Naive thymus-derived CD8-positive, alpha-beta T cell (primary cell): ENCODE measurements at regions not wholly inside any gene's neighbourhood (a gene's known extent, or its start where the extent isn't known, plus 50 kb on each side); places are given as distances from the start of the nearest gene placed in this dataset.
A peak's percentile ranks its signal among the peaks of the same experiment; 100 is the strongest.

Experiments
- ATAC-seq, 2 donors: fragments of 150-1000 bp; cut with Tn5 transposase in 1 of 2; sonication (Bioruptor Pico), chemical (Tn5 transposase) in 1 of 2; 1 replicate in 1 of 2; 2 replicates in 1 of 2; pipeline ENCODE4 v1.10.0; 2021; ENCODE audit warnings: mild to moderate bottlenecking in 2 of 2, moderate library complexity in 2 of 2
- POLR2A ChIA-PET: fragments of 350-600 bp; sonication (Branson Sonifier 250); formaldehyde crosslinking; loops from one replicate; lab custom pipeline; 2021; ENCODE audit warnings: antibody characterized with exemption; lab: Charles Lee
- DNase-seq, 10 donors: peaks; one replicate each; pipeline versions ENCODE4 v3.0.0 to v3.0.0-alpha.2; 2020 to 2022
- H3K27ac Mint-ChIP-seq, 10 donors: one replicate each; pipeline ENCODE4 v1.8.0; 2020 to 2022; ENCODE audit warnings: mild to moderate bottlenecking in 10 of 10, mixed read lengths in 10 of 10, moderate library complexity in 4 of 10, inconsistent platforms in 1 of 10
- H3K27me3 Mint-ChIP-seq, 5 donors: one replicate each; pipeline ENCODE4 v1.8.0; 2021 to 2022; ENCODE audit warnings: mixed read lengths in 5 of 5
- H3K36me3 Mint-ChIP-seq, 3 donors: one replicate each; pipeline ENCODE4 v1.8.0; 2020 to 2022; ENCODE audit warnings: mixed read lengths in 3 of 3, mild to moderate bottlenecking in 2 of 3, inconsistent platforms in 1 of 3
- H3K4me1 Mint-ChIP-seq, 4 donors: one replicate each; pipeline ENCODE4 v1.8.0; 2021 to 2022; ENCODE audit warnings: mixed read lengths in 4 of 4
- H3K4me3 Mint-ChIP-seq, 10 donors: one replicate each; pipeline ENCODE4 v1.8.0; 2020 to 2022; ENCODE audit warnings: mild to moderate bottlenecking in 10 of 10, mixed read lengths in 10 of 10, moderate library complexity in 6 of 10, inconsistent platforms in 1 of 10
- H3K9me3 Mint-ChIP-seq, 9 donors: one replicate each; pipeline ENCODE4 v1.8.0; 2020 to 2022; ENCODE audit warnings: mixed read lengths in 9 of 9, mild to moderate bottlenecking in 3 of 9, inconsistent platforms in 1 of 9, moderate library complexity in 1 of 9

DNA sequence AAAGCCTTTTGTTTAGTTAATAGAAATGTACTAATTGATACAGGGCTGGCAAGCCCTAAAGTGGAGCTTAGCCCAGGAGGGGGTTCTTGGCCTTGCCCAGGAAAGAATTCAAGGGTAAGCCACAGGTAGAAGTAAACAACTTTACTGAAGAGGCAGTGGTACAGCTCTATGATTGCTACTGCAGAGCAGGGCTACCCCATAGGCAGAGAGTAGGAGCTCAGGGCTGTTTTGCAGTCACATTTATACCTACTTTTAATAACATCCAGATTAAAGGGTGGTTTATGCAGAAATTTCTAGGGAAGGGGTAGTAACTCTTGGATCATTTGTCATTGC, 680.4 kb upstream of the GJE1 start:
- peaks cover 0 to 9% (median 0%) of the 10 kb centered on the region in 4 donors for H3K4me1 Mint-ChIP-seq
- DNase-seq, result no peak
- H3K36me3 Mint-ChIP-seq, result no peaks in the 10 kb centered on the region
- H3K4me3 Mint-ChIP-seq, result no peak overlapping the region
- H3K27ac Mint-ChIP-seq, result peak overlapping the region in 2 of 10 donors; percentile 34 to 44
- POLR2A ChIA-PET, result no interaction called here
- no peaks in the 10 kb centered on the region for H3K27me3 Mint-ChIP-seq
- no peaks in the 10 kb centered on the region for H3K9me3 Mint-ChIP-seq
- ATAC-seq, result no peak

GRCh38 chr6:141451511-141452353, 681.0 kb upstream of the GJE1 start:
- Mint-ChIP-seq H3K36me3 (no peaks in the 10 kb centered on the region), H3K9me3 (no peaks in the 10 kb centered on the region), H3K27me3 (no peaks in the 10 kb centered on the region), H3K4me1 (peaks cover 0 to 9% (median 0%) of the 10 kb centered on the region in 4 donors), H3K4me3 (no peak overlapping the region), H3K27ac (peak overlapping the region in 2 of 10 donors; percentile 34 to 44)
- POLR2A ChIA-PET, result no interaction called here
- no peak for ATAC-seq
- DNase-seq, result no peak

GRCh38 chr6:141451181-141451510, 681.6 kb upstream of the GJE1 start:
- POLR2A ChIA-PET, result no interaction called here
- H3K9me3 Mint-ChIP-seq, result no peaks in the 10 kb centered on the region
- no peaks in the 10 kb centered on the region for H3K36me3 Mint-ChIP-seq
- H3K4me3 Mint-ChIP-seq, result no peak overlapping the region
- no peaks in the 10 kb centered on the region for H3K27me3 Mint-ChIP-seq
- peak overlapping the region in 1 of 10 donors; percentile 4 for H3K27ac Mint-ChIP-seq
- DNase-seq, result no peak
- H3K4me1 Mint-ChIP-seq, result peaks cover 0 to 9% (median 0%) of the 10 kb centered on the region in 4 donors
- ATAC-seq, result no peak

DNA sequence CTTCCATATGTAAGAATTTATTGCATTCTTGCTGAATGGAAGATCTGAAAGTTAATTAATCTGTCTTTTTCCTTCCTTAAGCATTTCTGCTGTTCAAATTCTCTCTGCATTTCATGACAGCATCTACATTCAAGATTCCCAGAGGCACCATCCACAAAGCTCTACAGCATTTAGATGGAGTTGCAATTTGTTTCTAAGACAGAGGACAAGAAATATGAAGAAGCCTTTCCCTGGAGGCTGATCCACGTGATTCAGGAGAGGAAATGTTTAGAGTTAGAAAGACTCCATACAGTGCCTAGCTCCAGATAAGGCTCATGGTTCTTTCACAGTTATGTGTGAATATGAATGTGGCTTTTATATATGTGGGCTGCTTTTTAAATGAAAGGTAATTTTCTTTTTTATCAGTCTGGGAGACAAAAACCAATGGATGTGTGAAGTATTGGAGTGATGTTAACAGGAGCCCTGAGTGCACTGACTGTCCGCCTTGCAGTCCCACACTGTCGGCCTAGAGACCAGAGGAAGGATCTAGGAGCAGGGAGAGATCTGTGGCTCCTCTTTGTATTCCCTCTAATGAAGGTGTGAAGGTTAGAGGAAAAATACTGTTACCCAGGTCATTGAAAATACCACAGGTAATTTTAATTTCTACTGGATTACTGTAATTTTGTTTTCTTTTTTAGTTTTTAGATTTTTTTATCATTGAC, 686.6 kb upstream of the GJE1 start:
- POLR2A ChIA-PET, result no interaction called here
- peaks cover 0 to 5% (median 0%) of the 10 kb centered on the region in 4 donors for H3K4me1 Mint-ChIP-seq
- ATAC-seq, result no peak

GRCh38 chr6:141443668-141444289, 688.9 kb upstream of the GJE1 start:
- POLR2A ChIA-PET, result no interaction called here
- no peak for ATAC-seq
- H3K4me3 Mint-ChIP-seq, result no peak overlapping the region
- H3K27ac Mint-ChIP-seq, result no peak overlapping the region
- peaks cover 0 to 1% (median 0%) of the 10 kb centered on the region in 5 donors for H3K27me3 Mint-ChIP-seq
- DNase-seq, result no peak
- no peaks in the 10 kb centered on the region for H3K36me3 Mint-ChIP-seq
- H3K4me1 Mint-ChIP-seq, result no peaks in the 10 kb centered on the region
- H3K9me3 Mint-ChIP-seq, result peaks cover 0 to 1% (median 0%) of the 10 kb centered on the region in 9 donors

More for the DNA sequence above, 686.6 kb upstream of the GJE1 start:
- Mint-ChIP-seq H3K27me3 (peaks cover 0 to 1% (median 0%) of the 10 kb centered on the region in 5 donors), H3K36me3 (no peaks in the 10 kb centered on the region), H3K4me3 (no peak overlapping the region), H3K27ac (no peak overlapping the region), H3K9me3 (no peaks in the 10 kb centered on the region)
- DNase-seq, result no peak

- Mint-ChIP-seq H3K4me1 (no peaks in the 10 kb centered on the region), H3K9me3 (peaks cover 0 to 1% (median 0%) of the 10 kb centered on the region in 9 donors), H3K27ac (no peak overlapping the region), H3K27me3 (peaks cover 0 to 1% (median 0%) of the 10 kb centered on the region in 5 donors), H3K4me3 (no peak overlapping the region), H3K36me3 (no peaks in the 10 kb centered on the region)
- ATAC-seq, result no peak
- POLR2A ChIA-PET, result no interaction called here
- DNase-seq, result no peak
Measured at GRCh38 chr6:141443032-141443431, 689.7 kb upstream of the GJE1 start.

DNA sequence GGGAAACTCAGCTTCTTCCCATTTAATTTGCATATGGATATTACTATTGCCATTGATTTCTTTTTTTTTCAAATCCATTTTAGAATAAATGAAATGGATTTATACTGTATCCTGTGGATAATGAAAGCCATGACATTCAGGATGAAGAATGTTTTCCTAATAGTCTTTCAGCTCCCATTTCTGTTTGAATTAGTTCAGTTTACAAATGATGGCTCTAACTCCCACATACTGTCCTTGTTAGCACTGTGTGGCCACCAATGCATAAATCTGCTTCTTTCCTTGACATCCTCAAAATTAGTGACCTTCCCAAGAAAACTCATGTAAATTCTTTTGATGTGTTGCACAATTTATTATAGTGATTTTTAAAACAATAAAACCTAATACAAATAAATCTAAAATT, 693.2 kb upstream of the GJE1 start:
- DNase-seq (no peak), ATAC-seq (no peak)
- Mint-ChIP-seq H3K36me3 (no peaks in the 10 kb centered on the region), H3K27ac (no peak overlapping the region), H3K4me3 (no peak overlapping the region), H3K27me3 (no peaks in the 10 kb centered on the region), H3K4me1 (no peaks in the 10 kb centered on the region), H3K9me3 (peaks cover 0 to 3% (median 0%) of the 10 kb centered on the region in 9 donors)
- POLR2A ChIA-PET, result no interaction called here

- Mint-ChIP-seq H3K36me3 (no peaks in the 10 kb centered on the region), H3K4me1 (no peaks in the 10 kb centered on the region), H3K27me3 (no peaks in the 10 kb centered on the region), H3K4me3 (no peak overlapping the region), H3K27ac (no peak overlapping the region), H3K9me3 (peaks cover 0 to 3% (median 0%) of the 10 kb centered on the region in 9 donors)
- no peak for DNase-seq
- ATAC-seq, result no peak
- POLR2A ChIA-PET, result no interaction called here
Measured at GRCh38 chr6:141437685-141438084, 695.0 kb upstream of the GJE1 start.

DNA sequence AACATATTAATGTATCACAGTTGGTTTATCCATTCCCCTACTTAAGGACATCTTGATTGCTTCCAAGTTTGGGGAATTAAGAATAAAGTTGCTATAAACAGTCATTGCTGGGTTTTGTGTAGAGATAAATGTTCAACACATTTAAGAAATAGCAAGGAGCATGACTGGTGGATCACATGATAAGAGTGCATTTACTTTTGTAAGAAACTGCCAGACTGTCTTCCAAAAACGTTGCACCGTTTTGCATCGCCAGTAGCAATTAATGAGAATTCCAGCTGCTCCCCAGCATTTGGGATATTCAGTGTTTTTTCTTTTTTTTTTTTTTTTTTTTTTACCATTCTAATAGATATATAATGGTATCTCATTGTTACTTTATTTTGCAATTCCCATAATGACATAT, 695.7 kb upstream of the GJE1 start:
- no peak overlapping the region for H3K4me3 Mint-ChIP-seq
- DNase-seq (no peak), ATAC-seq (no peak)
- POLR2A ChIA-PET, result no interaction called here
- H3K27me3 Mint-ChIP-seq, result no peaks in the 10 kb centered on the region
- H3K9me3 Mint-ChIP-seq, result peaks cover 0 to 3% (median 0%) of the 10 kb centered on the region in 9 donors
- H3K27ac Mint-ChIP-seq, result no peak overlapping the region
- no peaks in the 10 kb centered on the region for H3K4me1 Mint-ChIP-seq
- no peaks in the 10 kb centered on the region for H3K36me3 Mint-ChIP-seq

DNA sequence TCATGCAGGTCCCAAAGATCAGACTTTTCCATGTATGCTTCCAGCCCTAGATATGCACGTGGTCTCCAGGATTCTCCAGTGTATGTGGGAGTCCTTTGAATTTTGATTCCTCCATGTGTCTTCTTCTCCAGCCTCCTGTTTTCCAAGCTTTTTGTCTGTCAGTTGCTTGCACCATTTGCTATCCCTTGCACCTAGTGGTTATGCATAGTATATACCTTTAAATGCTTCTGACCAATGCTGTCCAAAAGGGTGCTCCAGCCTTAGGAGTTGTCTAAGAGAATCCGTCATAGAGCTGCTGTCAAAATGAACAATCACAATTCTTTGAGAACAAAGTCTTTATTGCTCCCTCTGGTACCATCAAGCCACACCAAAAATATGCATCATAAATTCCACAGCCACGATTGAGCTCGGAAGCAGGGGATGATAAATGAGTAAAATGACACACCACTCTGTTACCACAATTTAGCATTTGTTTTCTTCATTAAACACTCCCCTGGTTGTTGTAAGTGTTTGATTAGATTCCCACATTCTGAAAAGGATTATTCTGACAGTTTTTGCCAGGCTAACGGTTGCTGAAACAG, 706.2 kb upstream of the GJE1 start:
- Mint-ChIP-seq H3K9me3 (peaks cover 5 to 26% (median 22%) of the 10 kb centered on the region in 9 donors), H3K27me3 (peaks cover 0 to 6% (median 0%) of the 10 kb centered on the region in 5 donors), H3K4me3 (no peak overlapping the region), H3K27ac (no peak overlapping the region), H3K36me3 (peaks cover 0 to 14% (median 5%) of the 10 kb centered on the region in 3 donors), H3K4me1 (no peaks in the 10 kb centered on the region)
- POLR2A ChIA-PET, result no interaction called here
- DNase-seq (no peak), ATAC-seq (no peak)

DNA sequence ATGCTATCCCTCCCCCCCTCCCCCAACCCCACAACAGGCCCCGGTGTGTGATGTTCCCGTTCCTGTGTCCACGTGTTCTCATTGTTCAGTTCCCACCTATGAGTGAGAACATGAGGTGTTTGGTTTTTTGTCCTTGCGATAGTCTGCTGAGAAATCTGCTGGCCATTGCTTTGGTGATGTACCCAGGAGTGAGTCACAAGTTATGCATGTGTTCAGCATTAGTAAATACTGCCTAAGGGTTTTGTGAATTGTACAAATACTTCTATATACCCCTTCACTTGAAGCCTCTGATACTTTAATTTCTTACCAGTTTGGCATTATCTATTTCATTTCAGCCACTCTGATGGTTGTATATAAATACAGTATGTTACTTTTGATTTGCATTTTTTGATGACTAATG, 711.3 kb upstream of the GJE1 start:
- Mint-ChIP-seq H3K4me3 (no peak overlapping the region), H3K36me3 (peaks cover 0 to 12% (median under 1%) of the 10 kb centered on the region in 3 donors), H3K27me3 (peaks cover 0 to 3% (median 0%) of the 10 kb centered on the region in 5 donors), H3K4me1 (no peaks in the 10 kb centered on the region), H3K27ac (no peak overlapping the region), H3K9me3 (peaks cover 3 to 18% (median 12%) of the 10 kb centered on the region in 9 donors)
- ATAC-seq (no peak), DNase-seq (no peak)
- POLR2A ChIA-PET, result no interaction called here

- H3K4me1 Mint-ChIP-seq, result no peaks in the 10 kb centered on the region
- no peak for DNase-seq
Measured at GRCh38 chr6:141418076-141418475, 714.6 kb upstream of the GJE1 start.

DNA sequence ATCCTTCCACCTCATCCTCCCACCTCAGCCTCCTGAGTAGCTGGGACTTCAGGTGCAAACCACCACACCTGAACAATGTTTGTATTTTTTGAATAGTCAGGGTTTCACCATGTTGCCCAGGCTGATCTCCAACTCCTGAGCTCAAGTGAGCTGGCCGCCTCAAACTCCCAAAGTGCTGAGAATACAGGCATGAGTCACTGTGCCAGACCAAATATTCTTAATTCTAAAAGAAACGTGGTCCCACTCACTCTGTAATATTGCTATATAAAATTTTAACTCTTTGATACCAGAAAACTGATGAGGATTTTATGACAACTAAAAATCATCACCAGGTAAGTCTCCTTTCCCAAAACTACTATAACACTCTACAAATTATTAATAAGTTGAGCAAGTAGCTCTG, 716.8 kb upstream of the GJE1 start:
- Mint-ChIP-seq H3K27ac (no peak overlapping the region), H3K36me3 (peaks cover 0 to 4% (median 0%) of the 10 kb centered on the region in 3 donors), H3K27me3 (no peaks in the 10 kb centered on the region), H3K9me3 (peaks cover 0 to 5% (median 2%) of the 10 kb centered on the region in 9 donors), H3K4me3 (no peak overlapping the region), H3K4me1 (no peaks in the 10 kb centered on the region)
- ATAC-seq, result no peak
- POLR2A ChIA-PET, result interaction anchor here (0.6 kb wide), 1 partner anchor 35 kb away, joined by 4 read pairs; no protein-coding TSS in a partner anchor
- no peak for DNase-seq

More at GRCh38 chr6:141418076-141418475, 714.6 kb upstream of the GJE1 start:
- POLR2A ChIA-PET, result no interaction called here
- no peak overlapping the region for H3K4me3 Mint-ChIP-seq
- no peak for ATAC-seq
- H3K36me3 Mint-ChIP-seq, result no peaks in the 10 kb centered on the region
- H3K9me3 Mint-ChIP-seq, result no peaks in the 10 kb centered on the region
- H3K27ac Mint-ChIP-seq, result no peak overlapping the region
- H3K27me3 Mint-ChIP-seq, result no peaks in the 10 kb centered on the region
